ENCODE measurements at regions not wholly inside any gene's neighbourhood (a gene's known extent, or its start where the extent isn't known, plus 50 kb on each side); places are given as distances from the start of the nearest gene placed in this dataset.

DNA sequence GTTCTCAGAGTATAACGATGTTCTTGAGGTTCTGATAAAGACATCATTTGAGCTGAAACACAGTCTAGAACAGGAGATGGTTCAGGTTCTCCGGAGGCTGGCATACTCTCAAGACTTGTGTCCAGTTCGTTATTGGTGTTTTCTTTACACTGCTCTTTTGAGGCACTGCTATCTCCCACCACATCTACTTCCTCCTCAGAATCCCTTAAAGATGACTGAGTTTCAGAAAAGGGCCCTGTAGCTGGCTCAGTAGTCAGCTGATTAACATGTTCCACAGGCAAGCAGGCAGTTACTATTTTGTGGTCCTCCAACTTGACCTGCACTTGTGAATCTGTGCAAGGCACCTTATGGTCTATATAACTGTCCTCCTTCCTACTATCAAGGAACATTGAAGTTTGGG is 50.2 kb downstream of the ZZZ3 start:
- TF ChIP-seq, protein P1, sequence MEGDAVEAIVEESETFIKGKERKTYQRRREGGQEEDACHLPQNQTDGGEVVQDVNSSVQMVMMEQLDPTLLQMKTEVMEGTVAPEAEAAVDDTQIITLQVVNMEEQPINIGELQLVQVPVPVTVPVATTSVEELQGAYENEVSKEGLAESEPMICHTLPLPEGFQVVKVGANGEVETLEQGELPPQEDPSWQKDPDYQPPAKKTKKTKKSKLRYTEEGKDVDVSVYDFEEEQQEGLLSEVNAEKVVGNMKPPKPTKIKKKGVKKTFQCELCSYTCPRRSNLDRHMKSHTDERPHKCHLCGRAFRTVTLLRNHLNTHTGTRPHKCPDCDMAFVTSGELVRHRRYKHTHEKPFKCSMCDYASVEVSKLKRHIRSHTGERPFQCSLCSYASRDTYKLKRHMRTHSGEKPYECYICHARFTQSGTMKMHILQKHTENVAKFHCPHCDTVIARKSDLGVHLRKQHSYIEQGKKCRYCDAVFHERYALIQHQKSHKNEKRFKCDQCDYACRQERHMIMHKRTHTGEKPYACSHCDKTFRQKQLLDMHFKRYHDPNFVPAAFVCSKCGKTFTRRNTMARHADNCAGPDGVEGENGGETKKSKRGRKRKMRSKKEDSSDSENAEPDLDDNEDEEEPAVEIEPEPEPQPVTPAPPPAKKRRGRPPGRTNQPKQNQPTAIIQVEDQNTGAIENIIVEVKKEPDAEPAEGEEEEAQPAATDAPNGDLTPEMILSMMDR (IDR thresholded peaks at IDR 0.05; ENCODE audit: insufficient read depth, low read length, missing control alignments), result no peak
- H3K4me3 ChIP-seq (ENCODE audit: low read depth, low read length), result no peak overlapping the region
- DNase-seq (ENCODE audit: low read depth, low spot score), result no peak
- ChIA-PET POLR2A (no interaction called here), CTCF (interaction anchor here (1.3 kb wide), 1 partner anchor 18 kb away, joined by 3 read pairs; no protein-coding TSS in a partner anchor)

DNA sequence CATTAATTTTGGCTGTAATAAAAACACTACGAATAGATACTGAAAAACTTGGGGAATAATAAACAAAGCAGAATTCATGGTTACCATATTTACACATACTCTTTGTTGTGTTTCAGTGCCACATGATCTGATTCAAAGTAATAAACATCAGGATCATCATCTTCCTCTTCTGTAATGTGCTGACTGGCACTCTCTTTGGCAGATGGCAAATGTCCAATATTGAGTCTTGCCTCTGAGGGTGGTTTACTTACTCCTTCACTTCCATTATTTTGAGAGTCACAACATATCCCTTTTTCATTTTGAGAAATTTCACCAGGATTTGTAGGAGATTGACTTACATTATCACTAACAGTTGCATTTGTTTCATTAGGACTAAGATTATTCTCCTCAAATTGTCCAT is 50.7 kb downstream of the ZZZ3 start:
- CTCF ChIA-PET, result interaction anchor here (1.3 kb wide), 1 partner anchor 18 kb away, joined by 3 read pairs; no protein-coding TSS in a partner anchor
- POLR2A ChIA-PET, result no interaction called here
- no peak overlapping the region for H3K4me3 ChIP-seq (ENCODE audit: low read depth, low read length)
- DNase-seq (ENCODE audit: low read depth, low spot score), result no peak
- TF ChIP-seq, protein P1 (IDR thresholded peaks at IDR 0.05; ENCODE audit: insufficient read depth, low read length, missing control alignments), result no peak

DNA sequence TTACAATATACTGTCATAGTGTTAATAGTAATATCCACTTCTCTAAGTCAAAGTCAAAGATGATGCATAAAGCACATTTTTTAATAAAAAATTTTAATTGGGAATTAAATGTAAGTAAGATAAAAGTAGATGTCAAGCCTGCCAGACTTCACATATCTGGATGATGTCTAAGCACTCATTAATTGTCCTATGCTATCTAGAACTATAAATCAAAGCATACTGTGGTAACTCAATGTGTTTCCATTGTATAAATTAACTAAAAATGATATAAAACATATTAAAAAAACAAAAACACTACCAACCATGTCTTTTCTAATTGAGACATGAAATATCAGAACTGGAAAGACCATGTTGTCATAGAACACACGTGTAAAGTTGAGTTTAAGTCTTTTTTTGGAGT is 51.2 kb downstream of the ZZZ3 start:
- ChIA-PET POLR2A (no interaction called here), CTCF (no interaction called here)
- no peak for DNase-seq (ENCODE audit: low read depth, low spot score)
- TF ChIP-seq, protein P1 (IDR thresholded peaks at IDR 0.05; ENCODE audit: insufficient read depth, low read length, missing control alignments), result no peak
- H3K4me3 ChIP-seq (ENCODE audit: low read depth, low read length), result no peak overlapping the region

DNA sequence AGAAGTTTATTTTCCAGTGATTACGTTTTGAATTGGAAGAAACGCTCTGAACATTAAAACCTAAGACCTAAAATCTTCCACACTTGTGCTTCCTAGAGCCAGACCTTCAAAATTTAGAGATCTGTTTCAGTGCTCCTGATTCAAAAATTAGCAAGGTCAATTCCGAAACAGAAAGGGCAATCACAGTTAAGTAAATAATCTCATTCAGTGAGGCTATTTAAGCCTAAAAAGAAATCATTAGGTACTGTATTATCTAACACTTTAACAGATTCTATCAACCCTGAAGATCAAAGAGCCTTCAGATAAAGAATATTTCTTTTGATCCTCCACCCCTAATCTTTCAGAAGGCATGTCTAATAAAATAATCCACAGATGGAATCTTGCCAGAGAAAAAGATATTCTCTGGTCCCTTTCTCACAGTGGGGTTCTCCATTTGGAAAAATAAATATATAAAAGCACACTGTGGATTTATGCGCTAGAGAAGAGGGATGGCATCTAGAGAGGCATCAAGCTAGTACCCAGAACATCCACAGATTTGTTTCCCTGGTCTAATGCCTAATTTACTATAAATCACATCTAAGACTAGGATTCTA is 54.4 kb downstream of the ZZZ3 start:
- CTCF ChIA-PET, result no interaction called here
- POLR2A ChIA-PET, result no interaction called here
- no peak for DNase-seq (ENCODE audit: low read depth, low spot score)
- TF ChIP-seq, protein P1 (IDR thresholded peaks at IDR 0.05; ENCODE audit: insufficient read depth, low read length, missing control alignments), result no peak
- no peak overlapping the region for H3K4me3 ChIP-seq (ENCODE audit: low read depth, low read length)

DNA sequence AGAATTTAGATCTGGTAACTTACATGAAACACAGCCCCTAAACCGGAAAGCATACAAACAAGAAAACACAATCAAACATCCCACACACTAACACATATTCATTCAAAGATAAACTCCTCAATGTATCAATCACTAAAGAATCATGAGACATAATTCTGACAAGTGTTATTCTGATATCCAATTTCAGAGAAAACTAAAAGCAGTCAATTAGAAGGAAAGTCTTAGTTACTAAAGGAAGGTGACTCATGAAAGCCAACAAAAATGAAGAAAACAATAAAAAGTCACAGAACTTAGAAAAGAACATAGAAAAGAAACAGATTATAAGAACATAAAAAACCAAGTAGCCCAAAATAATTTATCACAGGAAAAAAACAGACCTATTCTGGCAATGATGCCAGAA is 57.2 kb downstream of the ZZZ3 start:
- POLR2A ChIA-PET, result no interaction called here
- H3K4me3 ChIP-seq (ENCODE audit: low read depth, low read length), result no peak overlapping the region
- no peak for DNase-seq (ENCODE audit: low read depth, low spot score)
- CTCF ChIA-PET, result no interaction called here
- TF ChIP-seq, protein P1 (IDR thresholded peaks at IDR 0.05; ENCODE audit: insufficient read depth, low read length, missing control alignments), result no peak

DNA sequence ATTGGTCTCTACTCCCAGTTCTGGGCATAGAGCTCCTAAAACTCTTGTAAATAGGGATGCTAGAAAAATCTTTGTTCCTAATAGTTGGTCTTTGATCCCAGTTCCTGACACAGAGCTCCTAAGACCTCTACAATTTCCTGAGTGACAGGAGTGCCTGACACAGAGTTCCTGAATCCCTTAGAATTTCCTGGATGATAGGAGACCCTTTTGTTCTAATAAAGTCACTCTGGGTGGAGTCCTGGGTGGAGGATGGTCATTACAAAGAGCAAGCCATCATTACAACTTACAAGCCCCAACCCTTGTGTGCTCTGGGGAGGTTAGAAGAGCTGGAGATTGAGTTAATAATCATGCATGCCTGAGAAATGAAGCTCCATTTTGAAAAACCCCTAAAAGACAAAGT is 58.4 kb downstream of the ZZZ3 start:
- no peak for DNase-seq (ENCODE audit: low read depth, low spot score)
- TF ChIP-seq, protein P1 (IDR thresholded peaks at IDR 0.05; ENCODE audit: insufficient read depth, low read length, missing control alignments), result no peak
- CTCF ChIA-PET, result no interaction called here
- POLR2A ChIA-PET, result no interaction called here
- no peak overlapping the region for H3K4me3 ChIP-seq (ENCODE audit: low read depth, low read length)

All from AG04449 (cell line).